HG02840 (cell line): ENCODE measurements at regions not wholly inside any gene's neighbourhood (a gene's known extent, or its start where the extent isn't known, plus 50 kb on each side); places are given as distances from the start of the nearest gene placed in this dataset.
"Not testable (repeated sequence)": the region's sequence is repeated elsewhere in the genome, so short reads cannot be mapped to it uniquely, and the experiment has no call there.

Experiments
- ATAC-seq: cut with Tn5 transposase; IDR thresholded peaks from one replicate; pipeline ENCODE4 v1.9.1; 2021; ENCODE audit warnings: mild to moderate bottlenecking, moderate library complexity, moderate number of reproducible peaks; ENCODE audit not compliant: unreplicated experiment, low FRiP score

- ATAC-seq = no peak
Measured at GRCh38 chr18:51248685-51249084, 51.2 kb upstream of the MEX3C start.

DNA sequence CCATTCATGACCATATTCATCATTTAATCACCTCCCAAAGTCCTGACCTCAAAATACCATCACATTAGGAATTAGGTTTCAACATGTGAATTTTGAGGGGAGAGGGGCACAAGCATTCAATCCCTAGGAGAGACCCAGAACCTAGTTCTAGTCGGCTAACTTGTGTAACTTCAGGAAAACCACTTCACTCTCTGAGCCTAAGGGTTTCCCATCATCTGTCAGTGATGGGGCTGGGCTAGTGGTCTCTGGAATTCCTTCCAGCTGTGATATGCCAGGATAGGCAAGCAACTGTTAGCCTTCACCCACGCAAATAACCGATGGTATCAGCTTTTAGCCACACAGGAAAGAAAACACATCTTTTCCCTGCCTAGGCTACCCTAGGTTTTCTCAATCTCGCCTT, 52.5 kb upstream of the MEX3C start:
- no peak for ATAC-seq

DNA sequence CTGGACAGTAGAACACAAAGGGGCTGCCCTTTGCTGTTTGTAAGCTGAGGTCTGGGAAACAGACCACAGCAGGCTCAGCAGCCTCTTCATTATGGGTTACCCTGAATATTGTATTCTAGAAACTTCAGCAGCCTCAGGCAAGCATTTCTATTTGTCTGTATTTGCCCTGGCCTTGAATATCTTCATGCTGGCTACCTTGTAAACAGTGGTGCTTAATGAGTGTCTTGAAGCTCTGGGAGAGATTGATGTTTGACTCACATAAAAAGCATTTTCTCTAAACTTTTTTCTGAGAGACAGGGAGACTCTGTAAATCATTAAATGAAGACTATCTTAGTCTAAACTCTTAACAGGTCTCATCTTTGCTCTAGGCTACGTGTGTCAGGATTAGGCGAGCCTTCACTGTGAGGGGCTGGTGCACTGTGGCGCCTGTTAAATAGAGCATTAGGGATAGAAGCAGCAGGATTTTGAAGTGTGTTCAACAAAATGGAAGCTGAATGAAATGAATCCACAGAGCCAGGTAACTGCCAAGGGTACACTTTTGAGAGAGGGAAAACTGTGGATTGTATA, 53.1 kb upstream of the MEX3C start:
- ATAC-seq = no peak

GRCh38 chr18:51251625-51252024, 54.1 kb upstream of the MEX3C start:
- peak; percentile 83 for ATAC-seq

- ATAC-seq = no peak
Measured at GRCh38 chr18:51253476-51253875, 56.0 kb upstream of the MEX3C start.

GRCh38 chr18:51255693-51256092, 58.2 kb upstream of the MEX3C start:
- ATAC-seq = no peak

DNA sequence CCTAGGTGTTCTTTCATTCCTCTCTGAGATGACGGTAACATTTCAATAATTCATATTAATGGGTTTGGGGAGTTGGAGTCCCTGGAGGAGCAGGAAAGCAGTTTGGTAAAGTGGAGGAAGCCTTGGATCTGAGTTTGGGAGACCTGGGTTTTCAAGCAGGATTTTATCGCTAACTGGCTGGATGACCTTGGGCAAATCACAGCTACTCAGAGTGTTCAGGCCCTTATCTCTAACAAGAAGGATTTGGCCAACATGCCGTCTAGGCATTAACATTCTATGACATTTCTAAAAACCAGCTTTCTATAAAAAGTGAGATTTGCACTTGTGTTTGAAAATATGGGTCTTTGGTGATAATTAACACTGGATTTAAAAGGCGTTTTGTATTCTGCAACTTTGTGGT, 59.7 kb upstream of the MEX3C start:
- no peak for ATAC-seq

DNA sequence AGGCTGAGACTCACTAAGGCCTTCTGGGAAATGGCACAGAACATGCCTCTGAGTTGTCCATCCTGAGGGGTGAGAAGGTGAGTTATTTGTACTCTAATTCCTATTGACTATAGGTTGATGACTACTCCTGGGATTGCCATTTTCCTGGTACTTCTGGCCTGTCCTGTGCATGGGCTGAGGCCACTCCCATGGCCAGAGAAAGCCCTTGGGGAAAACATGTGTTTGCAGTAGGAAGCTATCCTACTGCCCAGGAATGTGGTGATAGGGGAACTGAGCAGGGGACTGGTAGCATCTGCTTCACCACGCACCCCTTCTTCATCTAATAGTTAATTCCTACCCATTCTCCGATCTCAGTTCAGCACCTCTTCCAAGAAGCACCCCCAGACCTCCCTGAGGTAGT, 62.6 kb upstream of the MEX3C start:
- no peak for ATAC-seq

GRCh38 chr18:51266077-51266476, 68.6 kb upstream of the MEX3C start:
- not testable (repeated sequence) for ATAC-seq

DNA sequence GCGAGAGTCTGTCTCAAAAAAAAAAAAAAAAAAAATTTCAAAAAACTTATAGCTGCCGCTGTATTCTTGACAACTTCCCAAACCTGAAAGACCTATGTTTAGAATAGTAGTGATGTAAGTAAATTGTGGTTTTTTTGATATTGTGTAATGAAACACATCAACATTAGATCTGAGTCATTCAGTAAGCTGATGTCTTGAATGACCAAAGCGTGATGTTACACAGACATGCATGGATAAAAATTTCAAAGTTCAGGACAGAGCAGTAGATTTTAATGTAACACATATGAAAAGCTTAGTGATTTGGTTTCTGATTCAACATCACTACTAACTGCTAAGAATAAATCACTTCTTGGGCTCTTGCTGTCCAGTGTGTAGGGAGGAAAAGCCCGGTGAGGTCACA, 69.3 kb upstream of the MEX3C start:
- ATAC-seq = no peak

DNA sequence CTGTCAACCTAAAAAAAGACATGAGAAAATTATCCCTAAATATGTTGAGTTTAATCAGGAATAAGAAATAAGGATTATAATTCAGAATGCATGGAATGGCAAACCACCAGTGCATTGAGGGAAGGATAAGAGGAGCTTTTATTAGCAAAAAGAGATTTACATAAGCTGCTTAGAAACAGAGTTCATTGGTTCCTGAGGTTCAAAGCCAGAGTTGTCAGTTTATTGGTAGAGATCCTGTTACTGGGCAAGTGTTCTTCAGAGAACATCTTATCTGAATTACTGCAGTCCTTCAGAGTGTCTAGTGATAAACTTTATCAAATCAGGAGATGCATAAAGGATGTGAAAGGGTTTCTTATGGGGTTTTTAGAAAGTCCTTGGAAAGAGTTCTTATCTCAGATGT, 76.0 kb upstream of the MEX3C start:
- no peak for ATAC-seq

DNA sequence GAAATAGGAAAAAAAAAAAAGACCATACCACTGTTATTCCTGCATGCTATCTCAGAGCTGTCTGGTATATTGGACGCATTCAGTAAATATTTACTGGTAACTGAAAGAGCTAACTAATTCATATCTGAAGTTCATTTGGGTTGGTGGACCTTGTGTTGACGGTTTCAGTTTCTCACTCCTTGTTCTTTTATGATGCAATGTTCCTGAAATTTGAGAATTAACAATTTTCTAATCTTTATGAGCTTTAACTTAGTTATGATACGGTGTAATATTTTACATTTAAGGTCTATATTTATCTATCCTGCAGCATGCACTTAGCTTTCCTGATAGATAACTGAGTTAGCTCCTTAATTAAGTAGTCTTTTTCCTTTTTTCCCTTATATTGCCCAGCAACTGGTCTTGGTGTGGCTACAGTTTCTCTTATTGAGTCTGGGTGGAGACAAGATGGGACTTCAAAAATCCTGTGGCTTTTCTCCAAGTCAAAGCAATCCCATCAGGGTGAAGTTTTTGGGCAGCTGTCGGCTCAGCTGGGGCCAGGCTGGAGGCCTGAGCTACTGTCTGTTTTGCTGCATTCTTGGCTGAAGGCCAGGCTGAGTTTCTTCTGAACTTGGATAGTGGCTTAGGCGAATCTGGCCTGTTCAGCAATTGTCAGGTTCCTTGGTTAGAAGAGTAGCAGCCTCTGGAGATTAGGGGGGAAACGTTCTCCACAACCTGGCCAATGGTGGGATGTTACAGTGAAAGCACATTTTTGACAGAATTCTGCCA, 78.4 kb upstream of the MEX3C start:
- ATAC-seq = no peak

DNA sequence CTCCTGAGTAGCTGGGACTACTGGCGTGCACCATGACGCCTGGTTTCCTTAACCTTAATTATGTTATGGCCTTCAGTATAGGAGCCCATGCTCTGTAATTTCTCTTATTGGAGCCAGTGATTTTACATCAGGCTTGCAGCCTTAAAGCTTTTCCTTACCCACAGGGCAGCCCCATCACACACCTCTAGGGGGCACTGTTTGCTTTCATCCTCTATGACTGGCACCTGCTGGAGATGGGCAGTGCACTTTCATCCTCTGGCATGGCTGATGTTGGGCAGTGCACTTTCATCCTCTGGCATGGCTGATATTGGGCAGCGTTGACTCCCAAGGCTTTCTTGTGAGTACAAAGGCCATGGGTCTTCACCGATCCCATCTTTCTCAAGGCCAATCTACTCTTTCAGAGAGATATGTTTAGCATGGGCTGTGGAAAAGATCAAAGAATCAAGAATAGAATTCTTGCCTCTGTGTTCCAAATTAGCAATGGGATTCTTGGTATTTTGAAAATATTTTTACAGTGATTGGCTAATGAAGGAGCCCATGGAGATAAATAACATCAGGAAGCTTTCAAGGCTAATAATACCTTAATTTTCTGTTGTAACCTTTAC, 80.7 kb upstream of the MEX3C start:
- no peak for ATAC-seq

- no peak for ATAC-seq
Measured at GRCh38 chr18:51279367-51279984, 82.0 kb upstream of the MEX3C start.

DNA sequence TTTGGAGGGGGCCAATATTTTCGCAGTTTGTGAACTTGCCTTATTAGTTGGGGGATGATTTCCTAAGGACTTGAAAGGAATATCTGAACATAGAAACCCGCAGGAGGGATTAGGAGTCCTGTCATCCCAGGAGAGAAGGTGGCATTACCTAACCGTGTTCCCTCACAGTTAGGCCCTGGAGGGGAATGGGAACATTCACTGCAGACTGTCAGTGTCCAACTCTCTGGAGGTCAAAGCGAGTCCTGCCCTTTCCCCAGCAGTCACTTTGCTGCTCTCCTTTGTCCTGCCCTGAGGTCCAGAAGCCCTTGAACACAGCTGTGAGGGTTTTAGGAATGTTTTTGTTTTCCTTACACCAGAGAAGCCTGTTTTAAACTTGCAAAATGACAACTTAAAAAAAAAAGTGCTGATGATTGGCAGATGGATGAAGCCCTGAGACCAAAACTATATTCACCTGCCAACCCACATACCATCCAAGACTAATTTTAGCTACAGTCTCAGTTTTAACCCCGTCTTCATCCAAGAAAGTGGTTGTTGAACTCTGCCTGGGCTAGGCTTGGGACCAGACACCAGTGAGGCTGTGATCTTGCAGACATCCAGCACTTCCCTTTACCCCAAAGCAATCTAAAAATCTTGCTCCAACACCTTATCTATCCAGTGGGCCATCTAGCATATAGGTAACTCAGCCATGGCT, 90.5 kb upstream of the MEX3C start:
- no peak for ATAC-seq

DNA sequence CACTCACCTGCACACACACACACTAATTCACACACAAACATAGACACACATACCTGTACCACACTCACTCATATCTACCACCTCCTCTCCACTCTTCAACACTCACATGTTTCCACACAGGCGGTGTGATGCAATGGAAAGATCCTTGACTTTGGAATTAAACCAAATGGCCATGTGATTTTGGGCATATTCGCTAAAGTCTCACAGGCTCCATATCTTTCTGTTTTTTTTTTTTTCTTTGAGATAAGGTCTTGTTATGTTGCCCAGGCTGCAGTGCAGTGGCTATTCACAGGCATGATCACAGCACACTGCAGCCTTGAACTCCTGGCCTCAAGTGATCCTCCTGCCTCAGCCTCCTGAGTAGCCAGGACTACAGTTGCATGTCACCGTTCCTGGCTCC, 91.1 kb upstream of the MEX3C start:
- no peak for ATAC-seq

GRCh38 chr18:51290860-51291259, 93.4 kb upstream of the MEX3C start:
- ATAC-seq = no peak

DNA sequence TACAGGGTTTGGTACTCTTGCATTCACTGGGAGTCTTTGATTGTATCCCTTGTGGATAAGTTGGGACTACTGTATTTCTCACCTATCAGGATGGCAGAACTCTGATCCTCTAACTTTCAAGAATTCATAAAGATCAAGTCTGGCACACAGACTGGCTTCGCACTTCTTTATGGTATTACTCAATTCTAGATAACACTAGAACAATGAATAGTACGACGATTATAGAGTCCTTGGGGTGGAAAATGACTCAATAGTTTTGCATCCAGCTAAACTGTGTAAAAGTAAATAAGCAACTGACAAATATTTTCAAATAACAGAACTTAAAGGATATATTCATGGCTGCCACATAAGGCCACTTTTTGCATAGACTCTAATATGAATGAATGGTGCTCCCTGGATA, 103.4 kb upstream of the MEX3C start:
- no peak for ATAC-seq

DNA sequence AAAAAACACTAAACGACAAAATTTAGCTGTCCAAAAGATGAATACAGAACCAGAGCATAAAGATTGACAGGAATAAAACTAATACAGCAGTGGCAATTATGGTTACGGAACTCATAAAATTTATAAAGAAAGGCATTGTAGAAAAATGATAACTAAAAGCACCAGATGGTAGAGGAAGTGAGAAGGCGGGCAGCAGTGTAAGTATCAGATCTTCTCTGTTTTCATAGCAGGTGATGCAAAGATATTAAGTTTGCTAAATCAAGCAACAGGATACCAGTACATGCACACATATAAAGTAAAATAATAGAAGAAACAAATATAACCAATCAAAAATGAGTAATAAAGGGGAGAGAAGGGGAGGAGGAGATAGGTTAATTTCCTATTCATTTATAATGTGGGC, 103.9 kb upstream of the MEX3C start:
- ATAC-seq = no peak

DNA sequence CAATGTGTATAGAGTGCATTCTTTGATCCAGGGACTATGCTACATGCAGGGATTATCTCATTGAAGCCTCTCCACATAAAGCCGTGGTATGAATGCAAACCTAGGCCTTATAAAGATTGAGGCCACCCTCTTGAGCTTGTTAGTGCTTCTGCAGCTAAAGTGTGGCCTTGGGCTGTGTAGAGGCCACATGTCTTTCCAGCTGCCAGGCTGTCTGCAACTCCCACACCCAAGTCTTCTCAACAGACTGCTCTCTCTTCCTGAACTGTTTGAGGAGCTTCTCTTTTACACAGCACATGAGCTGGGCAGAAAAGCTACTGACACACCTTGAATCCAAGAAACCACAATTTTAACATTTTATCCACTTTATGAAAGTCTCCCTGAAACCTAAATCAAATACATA, 119.2 kb upstream of the MEX3C start:
- no peak for ATAC-seq

DNA sequence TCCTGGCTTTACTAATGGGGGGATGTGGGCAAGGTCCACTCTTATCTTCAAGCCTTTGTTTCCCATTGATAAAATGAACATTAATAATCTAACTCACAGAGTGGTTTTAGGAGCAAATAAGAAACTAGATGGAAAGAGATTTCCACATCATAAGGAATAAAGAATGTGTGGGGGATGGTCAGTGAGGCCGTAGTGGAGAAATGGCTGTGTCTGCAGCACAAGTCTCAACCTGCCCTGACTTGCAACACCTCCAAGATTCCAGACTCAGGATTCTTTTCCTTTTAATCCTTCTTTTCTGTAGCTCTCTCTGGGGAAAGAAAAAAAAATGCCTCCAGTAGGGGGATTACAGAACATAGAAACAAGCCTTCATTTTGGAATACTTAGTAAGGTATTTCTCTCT, 124.2 kb upstream of the MEX3C start:
- no peak for ATAC-seq
